Amniotic epithelial cell (primary cell): ENCODE measurements at regions not wholly inside any gene's neighbourhood (a gene's known extent, or its start where the extent isn't known, plus 50 kb on each side); places are given as distances from the start of the nearest gene placed in this dataset.

Source experiments
- DNase-seq: peaks from one replicate; pipeline ENCODE4 v3.0.0-alpha.2; 2010; ENCODE audit warnings: low read depth

DNA sequence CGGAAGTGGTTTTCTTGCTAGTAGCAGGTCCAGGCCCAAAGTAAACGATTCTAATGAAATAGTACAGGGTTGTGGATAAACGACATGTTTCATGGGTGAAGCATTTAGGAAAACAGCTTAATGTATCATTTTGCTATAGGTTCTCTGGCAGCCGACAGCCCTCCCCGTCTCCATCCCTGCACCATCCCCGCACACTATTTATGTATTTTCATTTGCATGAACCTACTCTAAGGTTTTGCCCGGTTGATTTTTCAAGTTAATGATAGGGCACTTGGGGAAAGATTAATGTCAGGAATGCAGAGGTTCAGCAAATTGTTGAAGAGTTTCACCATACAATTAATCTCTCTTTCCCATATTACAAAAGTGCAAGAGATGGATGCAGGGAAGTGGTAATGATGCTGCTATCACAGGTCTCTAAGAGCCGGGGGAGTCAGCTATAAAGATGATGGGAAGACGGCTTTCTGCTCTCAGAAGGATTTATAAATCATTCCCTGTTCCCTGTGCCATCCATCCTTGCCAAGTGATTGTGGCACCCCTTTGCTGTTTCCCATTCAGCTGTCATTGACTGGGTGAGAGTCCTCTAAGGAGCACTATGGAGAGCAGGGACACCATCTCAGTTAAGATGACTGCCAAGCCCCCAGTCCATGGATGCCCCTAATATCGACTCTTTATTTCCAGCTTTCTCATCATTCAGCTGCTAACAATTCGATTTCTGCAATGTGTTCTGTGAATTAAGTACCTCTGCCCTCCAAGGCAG is 186.3 kb downstream of the IRS2 start:
- peak; percentile 65 for DNase-seq

GRCh38 chr13:109595471-109595870 is 190.9 kb downstream of the IRS2 start:
- DNase-seq = peak; percentile 62

DNA sequence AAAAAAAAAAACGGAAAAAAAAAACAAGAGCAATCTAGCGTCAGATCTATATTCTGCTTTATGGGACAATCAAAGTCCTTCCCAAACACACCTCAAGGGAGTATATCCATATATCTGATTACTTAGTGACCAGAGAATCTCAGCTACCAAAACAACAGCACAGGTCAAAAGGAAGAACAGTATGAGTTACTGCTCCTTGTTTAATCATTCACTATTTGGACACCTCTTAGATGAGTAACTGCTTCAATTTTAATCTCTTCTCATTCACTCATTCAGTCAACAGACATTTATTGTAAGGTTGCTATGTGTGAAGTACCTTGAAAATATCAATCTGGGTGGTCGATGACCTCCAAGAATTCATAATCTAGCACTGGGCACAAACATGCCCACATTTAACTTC is 193.2 kb downstream of the IRS2 start:
- DNase-seq = no peak

- no peak for DNase-seq
Measured at GRCh38 chr13:109592770-109593169, 193.6 kb downstream of the IRS2 start.

DNA sequence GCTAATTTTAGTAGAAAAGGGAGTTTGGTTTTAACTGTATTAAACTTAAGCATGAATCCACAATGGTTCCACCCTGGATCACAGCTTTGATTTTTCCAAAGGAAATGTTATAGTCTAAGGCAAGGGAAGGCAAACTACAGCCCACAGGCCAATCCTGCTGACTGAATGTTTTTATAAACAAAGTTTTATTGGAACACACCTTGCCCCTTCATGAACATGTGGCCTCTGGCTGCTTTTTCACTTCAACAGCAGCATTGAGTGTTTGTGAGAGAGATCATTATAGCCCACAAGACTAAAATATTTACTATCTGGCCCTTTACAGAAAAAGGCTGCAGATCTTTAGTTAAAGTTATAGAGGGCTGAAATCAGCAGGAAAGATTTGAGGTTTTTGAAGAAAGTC is 198.7 kb downstream of the IRS2 start:
- no peak for DNase-seq

DNA sequence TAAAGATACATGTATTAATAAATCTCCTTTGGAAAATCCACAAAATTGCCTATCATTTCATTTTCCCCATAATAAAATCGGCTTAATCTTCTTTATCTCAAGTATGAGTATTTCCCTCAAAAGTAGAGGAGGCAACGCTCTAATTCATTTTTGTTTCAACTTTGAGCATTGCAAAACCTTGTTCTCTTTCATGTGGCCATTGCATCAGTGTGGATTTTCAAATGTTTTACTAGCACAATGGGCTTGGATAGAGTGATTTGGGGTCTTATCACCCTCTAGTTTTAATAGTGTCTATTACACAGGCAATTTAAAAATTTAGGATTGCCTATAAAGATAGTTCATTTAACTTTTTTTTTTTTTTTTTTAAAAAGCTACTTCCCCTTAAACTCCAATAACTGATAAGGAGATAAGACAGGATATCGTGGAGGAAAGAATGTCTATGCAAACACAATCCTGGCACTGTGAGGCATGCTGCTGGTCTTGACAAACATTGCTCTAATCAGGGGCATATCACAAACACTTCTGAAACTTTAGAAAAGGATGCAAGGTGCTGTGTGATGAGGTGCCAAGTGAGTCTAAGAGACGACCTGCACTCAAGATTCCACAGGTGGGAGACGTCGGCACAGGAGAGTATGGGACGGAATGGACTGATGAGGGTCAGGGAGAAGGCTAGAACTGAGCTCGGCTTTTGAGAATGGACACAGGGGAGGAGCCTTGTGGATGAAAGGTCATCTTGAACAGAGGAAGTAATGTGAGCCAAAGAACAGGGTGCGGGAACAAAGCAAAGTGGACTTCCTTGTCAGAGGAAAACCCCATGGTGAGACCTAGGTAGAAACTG is 199.7 kb downstream of the IRS2 start:
- peak; percentile 51 for DNase-seq

- peak; percentile 47 for DNase-seq
Measured at GRCh38 chr13:109584844-109585361, 201.5 kb downstream of the IRS2 start.

GRCh38 chr13:109577191-109577700 is 209.1 kb downstream of the IRS2 start:
- DNase-seq = no peak

DNA sequence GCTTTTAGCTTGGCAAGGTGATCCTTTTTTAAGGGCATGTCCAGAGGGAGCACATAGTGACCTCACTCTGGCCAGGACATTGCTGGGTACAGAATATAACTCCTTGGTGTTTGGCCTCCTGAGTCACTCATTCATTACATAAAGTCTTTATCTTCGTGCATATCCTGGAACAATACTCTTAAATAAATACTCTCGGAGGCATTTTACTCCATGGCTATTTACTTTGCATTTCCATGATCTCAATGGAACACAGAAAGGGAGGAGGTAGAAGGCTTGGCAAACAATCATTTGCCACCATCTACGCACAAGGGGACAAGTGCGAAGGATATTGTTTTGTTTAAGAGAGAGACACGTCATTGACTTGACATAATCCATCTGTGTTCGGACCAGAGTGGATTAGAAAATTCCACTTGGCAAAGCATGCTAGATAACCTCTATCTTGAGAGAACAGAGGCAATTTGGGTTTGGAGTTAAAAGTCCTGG is 210.0 kb downstream of the IRS2 start:
- no peak for DNase-seq

DNA sequence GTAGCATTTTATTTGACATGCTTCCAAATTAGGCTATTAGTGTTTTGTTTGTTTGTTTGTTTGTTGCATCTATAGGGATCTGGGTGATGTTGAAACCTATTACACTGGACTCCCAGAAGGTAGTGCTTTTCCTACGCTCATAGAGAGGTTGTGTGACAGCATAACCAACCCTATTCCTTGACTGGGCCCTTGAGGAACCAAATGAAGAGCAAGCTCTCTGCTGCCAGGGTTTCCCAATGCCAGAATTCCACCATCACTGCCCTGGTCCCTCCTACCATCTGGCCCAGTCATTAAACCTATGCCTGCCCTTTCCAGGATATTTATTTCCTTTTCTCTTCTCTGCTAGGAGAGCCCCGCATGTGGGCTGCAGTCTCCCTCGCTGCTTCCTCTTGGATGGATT is 210.6 kb downstream of the IRS2 start:
- no peak for DNase-seq

- DNase-seq = no peak
Measured at GRCh38 chr13:109572389-109572788, 214.0 kb downstream of the IRS2 start.

GRCh38 chr13:109569958-109570711 is 216.2 kb downstream of the IRS2 start:
- no peak for DNase-seq

DNA sequence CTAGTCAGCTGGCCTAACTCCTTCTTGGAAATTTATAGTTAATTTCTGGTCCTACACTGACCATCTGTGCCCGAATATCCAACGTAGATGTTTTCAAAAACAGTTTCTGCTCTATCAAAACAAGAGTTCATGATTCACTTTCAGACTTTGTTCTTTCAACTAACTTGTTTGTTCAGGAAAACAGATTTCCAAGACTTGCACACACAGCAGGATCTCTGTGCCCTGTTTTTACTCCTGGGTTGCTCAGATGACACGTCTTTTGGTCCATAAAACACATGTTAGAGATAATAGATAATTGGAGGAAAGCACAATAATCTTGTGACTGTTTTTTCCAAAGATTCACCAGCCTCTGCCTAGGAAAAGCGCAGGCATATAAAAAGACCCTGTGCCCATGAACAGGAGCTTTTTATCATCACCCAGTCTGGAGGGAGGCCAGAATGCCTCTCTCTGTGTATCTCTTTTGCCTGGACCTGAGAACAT is 218.0 kb downstream of the IRS2 start:
- peak; percentile 46 for DNase-seq

GRCh38 chr13:109567315-109567714 is 219.1 kb downstream of the IRS2 start:
- no peak for DNase-seq

GRCh38 chr13:109565877-109566276 is 220.5 kb downstream of the IRS2 start:
- no peak for DNase-seq

DNA sequence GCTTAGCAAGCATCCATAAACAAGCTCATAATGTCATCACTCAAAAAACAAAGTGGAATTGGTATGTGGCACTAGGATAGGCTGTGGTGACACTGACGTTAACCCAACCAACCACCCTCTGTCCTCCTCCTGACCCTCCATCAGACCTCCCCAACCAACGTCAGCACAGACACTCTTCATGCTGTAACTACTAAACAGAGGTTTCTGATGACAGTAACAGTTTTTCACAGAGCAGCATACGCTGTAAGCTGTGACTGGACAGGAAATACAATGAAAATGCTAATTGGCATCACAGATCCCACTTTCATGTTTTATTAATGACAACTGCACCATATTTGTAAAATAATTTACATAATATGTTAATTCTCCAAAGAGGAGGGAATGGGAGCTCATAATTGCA is 238.0 kb downstream of the IRS2 start:
- DNase-seq = no peak

- DNase-seq = no peak
Measured at GRCh38 chr13:109547942-109548341, 238.4 kb downstream of the IRS2 start.

- DNase-seq = no peak
Measured at GRCh38 chr13:109545931-109546330, 240.5 kb downstream of the IRS2 start.

DNA sequence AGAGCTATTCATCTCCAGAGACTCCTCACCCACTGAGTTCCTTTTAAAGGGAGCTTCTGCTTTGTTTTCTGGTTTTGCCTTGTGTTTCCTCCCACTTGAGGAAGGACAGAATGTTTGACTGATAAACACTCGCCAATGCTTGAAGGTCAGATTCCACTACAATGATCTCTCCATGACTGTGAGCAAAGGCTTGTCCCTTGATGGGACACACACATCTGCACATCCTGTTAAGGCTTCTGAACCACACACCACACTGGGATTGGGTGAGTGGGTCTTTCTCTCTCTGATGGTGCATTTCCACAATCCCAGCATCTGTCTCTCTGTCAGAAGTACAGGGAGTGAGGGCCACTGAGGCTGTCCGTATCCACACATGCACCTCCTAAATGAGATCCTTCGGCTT is 245.3 kb downstream of the IRS2 start:
- DNase-seq = no peak

GRCh38 chr13:109537584-109537983 is 248.8 kb downstream of the IRS2 start:
- no peak for DNase-seq

DNA sequence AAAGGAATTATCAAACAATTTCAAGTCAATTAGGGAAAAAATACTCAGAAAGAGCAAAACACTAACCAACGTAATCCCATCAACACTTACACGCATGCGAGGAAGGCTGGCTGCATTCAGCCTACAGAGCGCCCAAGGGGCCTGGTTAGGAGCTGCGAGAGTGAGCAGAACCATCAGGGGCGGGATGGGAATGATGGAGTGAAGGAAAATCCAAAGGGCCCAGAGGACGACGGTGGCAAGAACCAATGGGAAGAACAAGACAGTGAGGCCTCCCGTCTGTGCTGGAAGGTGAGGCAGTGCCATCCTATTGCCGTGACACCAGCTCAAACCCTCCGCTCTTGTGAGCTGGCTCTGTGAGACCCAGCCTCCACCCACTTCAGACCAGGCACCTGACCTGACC is 253.0 kb downstream of the IRS2 start:
- no peak for DNase-seq

GRCh38 chr13:109529964-109530363 is 256.4 kb downstream of the IRS2 start:
- DNase-seq = no peak
